ENCODE measurements at regions not wholly inside any gene's neighbourhood (a gene's known extent, or its start where the extent isn't known, plus 50 kb on each side); places are given as distances from the start of the nearest gene placed in this dataset.
"Not testable (repeated sequence)": the region's sequence is repeated elsewhere in the genome, so short reads cannot be mapped to it uniquely, and the experiment has no call there.

GRCh38 chr5:17978954-17979353 lies 344.7 kb downstream of the TAF11L14 start:
- no peak for DNase-seq (ENCODE audit: low read depth)

DNA sequence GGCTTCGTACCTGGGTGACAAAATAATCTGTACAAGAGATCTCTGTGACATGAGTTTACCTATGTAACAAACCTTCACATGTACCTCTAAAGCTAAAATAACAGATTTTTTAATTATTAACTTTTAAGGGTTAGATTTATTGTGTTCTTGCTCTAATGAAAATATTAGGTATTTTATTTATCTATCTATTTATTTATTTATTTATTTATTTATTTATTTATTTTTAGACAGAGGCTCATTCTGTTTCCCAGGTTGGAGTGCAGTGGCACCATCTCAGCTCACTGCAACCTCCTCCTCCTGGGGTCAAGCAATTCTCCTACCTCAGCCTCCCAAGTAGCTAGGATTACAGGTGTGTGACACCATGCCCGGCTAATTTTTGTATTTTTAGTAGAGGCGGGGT lies 348.4 kb downstream of the TAF11L14 start:
- not testable (repeated sequence) for DNase-seq (ENCODE audit: low read depth)

DNA sequence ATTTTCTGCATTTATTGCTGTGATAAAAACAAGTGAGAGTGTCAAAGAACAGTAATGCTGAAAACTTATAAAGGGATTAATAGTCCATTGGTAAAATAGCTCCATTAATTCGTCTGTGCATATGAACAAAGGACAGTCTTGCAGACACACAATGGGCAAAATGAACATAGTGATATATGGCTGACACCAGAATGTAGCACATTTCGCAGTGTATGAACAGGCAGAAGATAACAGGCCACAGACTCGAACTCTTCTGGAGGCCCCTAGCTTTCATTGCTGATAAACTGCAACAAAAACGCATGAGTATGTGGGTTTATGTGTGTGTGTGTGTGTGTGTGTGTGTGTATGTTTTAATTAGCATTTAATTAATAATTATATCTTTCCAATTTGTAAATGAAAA lies 354.8 kb downstream of the TAF11L14 start:
- no peak for DNase-seq (ENCODE audit: low read depth)

DNA sequence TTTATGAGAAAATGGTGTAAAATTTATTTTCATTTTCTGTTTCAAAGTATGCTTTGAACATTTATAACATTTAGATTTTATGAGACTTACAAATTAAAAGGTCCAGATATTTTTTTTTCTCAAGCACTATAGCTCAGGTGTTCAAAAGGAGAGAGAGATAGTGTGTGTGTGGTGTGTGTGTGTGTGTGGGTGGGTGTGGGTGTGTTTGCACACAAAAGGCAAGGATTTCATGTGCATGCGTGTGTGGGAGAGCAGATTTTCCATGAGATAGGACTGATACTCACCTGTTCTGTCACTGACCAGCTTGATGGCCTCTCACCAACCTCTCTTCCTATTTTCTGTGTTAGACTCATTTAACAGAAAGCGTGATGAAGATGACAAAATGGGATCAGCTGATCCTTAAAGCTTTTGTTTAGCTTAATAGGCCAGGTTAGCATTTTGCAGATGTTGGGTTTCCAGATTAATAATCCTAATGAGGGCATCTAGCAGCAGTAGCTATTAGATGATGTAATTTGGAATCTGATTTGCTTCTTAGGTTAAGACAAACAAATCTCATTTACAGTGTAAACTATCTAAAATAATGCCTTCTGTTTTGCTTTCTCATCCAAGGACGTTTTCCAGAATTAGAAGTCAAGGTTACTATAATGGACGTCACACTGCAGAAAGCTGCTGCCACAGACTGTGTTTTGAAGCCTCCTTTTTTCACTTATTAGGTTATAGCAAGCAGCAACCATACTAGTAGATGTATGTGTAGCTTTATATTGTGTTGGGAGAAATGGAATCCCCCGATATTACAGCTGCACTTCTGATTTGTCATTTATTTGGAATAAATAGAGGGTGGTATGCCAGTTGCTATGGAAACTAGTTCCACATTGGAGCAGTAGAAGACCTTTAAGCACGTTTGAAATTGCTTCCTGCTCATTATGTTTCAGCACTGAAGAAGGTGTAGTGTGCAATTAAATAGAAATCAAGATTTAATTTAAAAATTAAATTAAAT lies 355.6 kb downstream of the TAF11L14 start:
- no peak for DNase-seq (ENCODE audit: low read depth)

GRCh38 chr5:17991775-17992174 lies 357.5 kb downstream of the TAF11L14 start:
- DNase-seq (ENCODE audit: low read depth), result no peak

DNA sequence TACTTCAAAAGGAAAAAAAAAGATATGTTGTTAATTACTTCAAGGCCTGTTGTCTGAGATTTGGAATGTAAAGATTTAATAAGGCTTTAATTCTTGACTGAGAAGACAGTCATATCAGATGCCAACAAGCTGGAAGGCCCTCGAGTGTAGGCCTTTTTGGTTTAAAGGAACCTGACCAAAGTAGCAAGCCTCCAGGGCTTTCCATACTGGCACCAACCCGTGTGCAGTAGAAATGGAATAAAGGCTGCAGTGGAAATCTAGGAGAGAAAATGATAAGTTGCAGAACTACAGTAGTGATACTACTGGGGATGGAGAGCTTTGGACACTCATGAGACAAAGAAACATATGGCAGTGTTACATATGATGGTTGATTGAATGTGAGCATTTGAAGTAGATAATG lies 358.0 kb downstream of the TAF11L14 start:
- no peak for DNase-seq (ENCODE audit: low read depth)

DNA sequence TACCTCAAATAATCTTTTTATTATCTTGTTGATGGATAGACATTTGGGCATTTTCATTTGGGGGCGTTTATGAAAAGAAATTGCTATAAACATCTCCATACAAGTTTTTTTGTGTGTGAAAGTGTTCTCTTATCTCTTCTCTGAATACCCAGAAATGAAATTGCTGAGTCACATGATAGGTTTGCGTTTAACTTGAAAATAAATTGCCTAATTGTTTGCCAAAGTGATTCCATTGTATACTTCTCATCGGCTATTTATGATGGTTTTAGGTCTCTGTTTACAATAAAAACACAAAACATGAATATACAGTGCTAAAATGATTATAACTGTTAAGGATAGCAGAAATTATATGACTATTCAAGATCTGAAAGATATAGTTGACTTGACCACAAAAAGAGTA lies 361.7 kb downstream of the TAF11L14 start:
- DNase-seq (ENCODE audit: low read depth), result no peak

DNA sequence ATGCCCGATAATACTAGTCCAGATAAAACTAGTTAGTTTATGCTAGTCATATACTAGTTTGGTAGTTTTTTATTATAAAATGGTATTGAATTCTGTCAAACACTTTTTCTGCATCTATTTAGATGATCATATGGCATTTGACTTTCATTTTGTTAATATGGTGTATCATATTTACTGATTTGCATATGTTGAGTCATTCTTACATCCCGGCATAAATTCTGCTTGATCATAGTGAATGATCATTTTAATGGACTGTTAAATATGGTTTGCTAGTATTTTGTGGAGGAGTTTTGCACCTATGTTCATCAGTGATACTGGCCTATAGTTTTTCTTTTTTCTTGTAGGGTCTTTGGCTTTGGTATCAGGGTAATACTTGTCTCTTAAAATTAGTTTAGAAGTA lies 365.6 kb downstream of the TAF11L14 start:
- DNase-seq (ENCODE audit: low read depth), result no peak

DNA sequence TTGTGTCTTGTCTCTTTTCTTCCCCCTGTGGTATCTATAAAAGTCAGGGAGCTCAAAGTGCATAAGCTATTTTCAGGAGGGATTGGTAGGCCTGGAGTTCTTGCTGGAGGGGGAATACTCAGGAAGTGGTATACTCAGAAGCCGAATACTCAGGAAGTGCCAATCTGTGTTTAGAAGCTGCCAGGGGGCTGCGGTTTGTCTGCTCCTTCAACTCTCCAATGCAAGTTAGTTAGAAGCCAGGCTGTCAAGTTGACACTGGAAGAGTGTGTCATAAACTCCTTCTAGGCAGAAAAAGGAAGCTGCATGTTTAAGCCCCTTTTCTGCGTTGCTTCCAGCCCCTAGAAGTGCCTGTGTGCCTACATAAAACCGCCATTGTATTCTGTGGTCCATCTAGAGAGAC lies 366.5 kb downstream of the TAF11L14 start:
- DNase-seq (ENCODE audit: low read depth), result no peak

- no peak for DNase-seq (ENCODE audit: low read depth)
Measured at GRCh38 chr5:18003312-18003711, 369.1 kb downstream of the TAF11L14 start.

DNA sequence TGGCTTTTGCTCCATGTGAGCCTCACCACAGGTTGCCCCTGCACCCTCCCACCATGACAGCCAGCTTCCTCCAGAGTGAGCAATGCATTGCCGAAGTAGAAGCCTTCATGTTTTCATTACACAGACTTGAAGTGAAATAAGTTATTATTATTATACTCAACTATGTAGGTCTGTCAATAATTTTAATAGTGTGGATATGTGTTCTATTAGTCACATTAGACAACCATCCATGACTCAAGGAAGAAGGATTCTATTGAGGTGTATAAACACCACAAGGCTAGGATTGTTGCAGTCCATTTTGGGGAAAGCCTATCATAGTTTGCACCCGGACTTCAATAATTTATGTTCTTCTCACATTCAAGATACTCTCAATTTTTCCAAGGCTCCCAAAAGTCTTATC lies 369.5 kb downstream of the TAF11L14 start:
- no peak for DNase-seq (ENCODE audit: low read depth)

GRCh38 chr5:18006235-18006634 lies 372.0 kb downstream of the TAF11L14 start:
- not testable (repeated sequence) for DNase-seq (ENCODE audit: low read depth)

DNA sequence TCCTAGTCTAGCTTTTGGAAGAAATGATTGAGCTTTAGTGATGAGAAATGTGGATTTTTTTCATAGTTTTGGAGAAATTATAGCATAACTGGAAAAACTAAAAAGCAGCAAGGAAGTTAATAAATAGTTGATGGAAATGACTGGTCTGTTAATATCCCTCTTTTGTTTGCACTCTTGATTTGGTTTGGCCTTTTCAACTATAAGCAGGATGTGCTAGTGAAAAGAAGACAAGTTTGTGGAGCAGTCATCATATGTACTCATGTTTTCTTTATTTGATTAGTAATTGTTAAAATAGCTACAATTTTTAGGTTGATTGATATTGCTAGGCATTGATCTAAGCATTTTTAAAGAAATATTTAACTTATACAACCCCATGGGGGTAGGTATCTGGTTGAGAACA lies 374.7 kb downstream of the TAF11L14 start:
- no peak for DNase-seq (ENCODE audit: low read depth)

DNA sequence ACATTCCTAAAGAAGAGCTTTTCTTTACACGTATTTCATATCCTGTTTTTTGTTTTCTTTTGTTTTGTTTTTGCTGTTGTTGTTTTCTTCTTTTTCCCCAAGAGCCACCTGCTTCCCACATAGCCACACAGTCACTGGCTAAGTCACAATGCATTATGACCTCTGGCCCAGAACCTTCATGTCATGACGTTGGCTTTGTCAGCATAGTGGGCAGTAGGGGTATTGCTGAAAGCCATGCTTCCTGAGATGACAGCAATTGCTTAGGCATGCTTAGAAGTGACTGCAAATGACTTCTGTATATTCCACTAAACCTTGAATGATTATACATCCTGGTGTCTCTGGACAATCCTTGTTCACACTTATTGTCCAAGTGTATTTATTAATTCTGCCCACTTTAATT lies 375.8 kb downstream of the TAF11L14 start:
- DNase-seq (ENCODE audit: low read depth), result no peak

DNA sequence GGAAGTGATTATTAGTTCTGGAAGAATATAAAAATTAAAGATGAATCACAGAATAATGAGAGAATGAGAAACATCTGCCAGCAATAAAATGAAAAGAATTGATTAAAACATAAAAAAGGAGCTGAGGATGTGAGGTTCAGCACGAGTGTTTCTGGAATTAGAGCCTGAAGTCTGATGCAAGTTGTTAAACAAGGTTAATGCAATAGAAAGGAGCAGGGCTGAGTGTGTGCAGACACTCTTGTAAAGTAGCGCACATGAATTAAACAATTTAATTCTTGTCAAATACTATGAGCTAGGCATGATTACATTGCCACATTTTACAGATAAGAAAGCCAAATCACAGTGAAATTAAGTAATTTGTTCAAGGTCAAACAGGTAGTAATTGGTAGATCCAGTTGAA lies 384.2 kb downstream of the TAF11L14 start:
- no peak for DNase-seq (ENCODE audit: low read depth)

GRCh38 chr5:18023275-18023674 lies 389.0 kb downstream of the TAF11L14 start:
- DNase-seq (ENCODE audit: low read depth), result no peak

DNA sequence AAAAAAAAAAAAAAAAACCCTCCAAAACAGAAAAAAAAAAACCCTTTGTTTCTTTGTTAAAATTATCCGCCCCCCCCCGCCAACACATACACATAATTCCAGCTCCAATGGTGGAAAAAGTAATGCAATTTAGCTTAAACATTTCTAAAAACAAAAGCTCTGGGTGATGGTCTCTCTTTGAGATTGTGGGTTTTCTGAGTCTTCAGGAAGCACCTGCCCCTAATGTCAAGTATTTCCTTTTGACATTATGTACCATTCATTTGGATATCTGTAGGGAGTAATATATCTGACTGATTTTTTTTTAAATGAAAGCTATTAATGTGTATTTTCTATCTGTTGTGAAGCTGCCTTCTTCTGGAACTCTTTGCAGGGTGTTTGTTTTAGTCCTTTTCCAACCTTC lies 389.7 kb downstream of the TAF11L14 start:
- no peak for DNase-seq (ENCODE audit: low read depth)

DNA sequence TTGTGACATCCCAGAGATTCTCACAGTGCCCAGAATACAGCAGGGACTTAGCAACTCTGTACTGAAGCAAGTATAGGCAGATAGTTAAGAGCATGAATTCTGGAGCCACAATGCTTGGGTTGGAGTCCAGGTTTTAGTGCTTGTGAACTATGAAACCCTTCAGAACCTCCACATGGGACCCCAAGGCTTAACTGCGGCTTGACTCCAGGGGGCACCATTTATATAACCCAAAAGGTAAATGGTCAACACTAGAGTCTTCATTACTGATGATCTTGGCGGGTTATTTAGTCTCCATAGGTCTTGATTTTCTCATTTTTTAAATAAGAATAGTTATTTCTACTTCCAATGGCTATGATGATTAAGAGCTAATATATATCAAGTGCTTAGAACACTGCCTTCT lies 390.3 kb downstream of the TAF11L14 start:
- no peak for DNase-seq (ENCODE audit: low read depth)

DNA sequence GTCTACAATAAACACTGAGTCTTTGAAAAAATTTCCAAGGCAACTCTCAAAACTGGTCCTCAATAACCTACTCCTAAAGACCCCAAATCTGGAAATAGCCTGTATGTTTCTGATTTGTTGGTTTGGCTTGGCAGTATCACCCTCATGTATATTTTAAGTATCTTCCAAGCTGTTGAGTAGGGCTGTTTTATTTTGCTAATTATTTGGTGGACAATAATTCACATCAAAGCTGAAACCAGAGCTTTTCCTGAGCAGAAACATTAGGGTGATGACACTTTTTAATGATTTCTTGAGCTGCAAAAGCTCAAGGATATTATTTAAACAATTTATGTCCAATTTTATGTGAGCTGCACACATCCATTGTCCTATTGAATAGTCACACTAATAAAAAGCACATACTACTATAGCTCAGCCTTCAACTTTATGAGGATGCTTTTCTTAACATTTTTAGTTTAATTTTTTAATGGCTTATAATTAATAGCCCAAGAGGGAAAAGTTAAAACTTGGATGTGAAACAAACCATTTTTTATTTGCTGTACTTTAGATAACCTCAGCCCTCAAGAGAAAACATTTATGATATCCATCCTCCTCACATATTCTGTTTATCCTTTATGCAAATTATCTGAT lies 393.1 kb downstream of the TAF11L14 start:
- no peak for DNase-seq (ENCODE audit: low read depth)

- DNase-seq (ENCODE audit: low read depth), result no peak
Measured at GRCh38 chr5:18028036-18028435, 393.8 kb downstream of the TAF11L14 start.

- no peak for DNase-seq (ENCODE audit: low read depth)
Measured at GRCh38 chr5:18032744-18033143, 398.5 kb downstream of the TAF11L14 start.

DNA sequence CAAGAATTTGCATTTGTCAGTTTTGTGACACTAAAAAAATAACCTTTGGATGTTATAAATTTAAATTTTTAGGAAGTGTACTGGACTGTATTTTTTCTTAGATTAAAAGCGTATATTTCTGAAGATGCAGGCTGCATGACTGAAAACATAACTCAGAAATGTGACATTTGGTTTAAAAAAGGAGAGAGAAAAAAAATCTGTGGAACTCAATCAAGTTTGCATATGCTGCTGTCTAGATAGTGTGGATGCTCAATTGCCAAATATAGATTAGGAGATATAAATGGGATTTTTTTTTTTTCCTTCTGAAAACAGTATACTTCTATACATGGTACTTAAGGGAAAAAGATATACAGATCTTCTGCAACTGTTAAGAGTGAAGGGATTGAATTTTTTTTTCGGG lies 402.3 kb downstream of the TAF11L14 start:
- no peak for DNase-seq (ENCODE audit: low read depth)

DNA sequence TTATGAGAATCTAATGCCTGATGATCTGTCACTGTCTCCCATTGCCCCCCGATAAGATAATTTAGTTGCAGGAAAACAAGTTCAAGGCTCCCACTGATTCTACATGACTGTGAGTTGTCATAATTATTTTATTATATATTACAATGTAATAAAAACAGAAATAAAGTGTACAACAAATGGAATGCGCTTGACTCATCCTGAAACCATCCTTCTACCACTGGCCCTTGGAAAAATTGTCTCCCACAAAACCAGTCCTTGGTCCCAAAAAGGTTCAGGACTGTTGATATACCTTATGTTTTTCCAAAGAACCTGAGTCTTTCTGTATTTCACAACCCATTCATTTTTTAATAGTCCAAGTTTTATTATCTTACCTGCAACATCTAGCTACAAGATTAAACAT lies 403.5 kb downstream of the TAF11L14 start:
- DNase-seq (ENCODE audit: low read depth), result no peak

DNA sequence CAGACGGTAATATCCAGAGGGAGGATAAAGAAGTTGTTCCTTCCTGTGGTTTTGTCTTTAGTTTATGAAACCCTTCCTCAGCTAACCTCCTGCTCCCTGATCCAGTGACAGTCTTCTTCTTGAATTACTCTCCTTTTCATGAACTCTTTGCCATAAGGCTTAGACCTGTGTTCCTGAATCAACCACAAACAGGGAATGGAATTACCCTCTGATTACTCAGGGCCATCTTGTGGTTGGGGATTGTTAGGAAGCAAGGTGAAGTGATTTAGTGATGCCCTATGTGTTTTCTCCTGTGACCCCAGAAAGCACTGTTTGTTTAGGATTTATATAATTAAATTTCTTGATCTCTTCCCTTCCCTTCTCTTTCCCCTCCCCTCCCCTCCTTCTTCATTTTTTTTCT lies 409.1 kb downstream of the TAF11L14 start:
- DNase-seq (ENCODE audit: low read depth), result no peak

All from non-pigmented ciliary epithelial cell (primary cell).